Uterus (tissue), 3 donors: ENCODE measurements at regions not wholly inside any gene's neighbourhood (a gene's known extent, or its start where the extent isn't known, plus 50 kb on each side); places are given as distances from the start of the nearest gene placed in this dataset.

Experiments used
- DNase-seq, 2 donors: peaks; one replicate each; pipeline ENCODE4 v3.0.0-alpha.2; 2019 to 2020
- H3K27ac ChIP-seq, 2 donors: fragments of 200-600 bp; sonication (generic); 1 replicate in 1 of 2; 2 replicates in 1 of 2; pipeline ENCODE4 v1.5.1; 2016 to 2018
- H3K27me3 ChIP-seq, 2 donors: fragments of 200-600 bp; sonication (generic); one replicate each; pipeline ENCODE4 v1.5.1; 2018 to 2019; ENCODE audit warnings: control low read depth in 1 of 2
- H3K36me3 ChIP-seq, 2 donors: fragments of 200-600 bp; sonication (generic); one replicate each; pipeline ENCODE4 v1.5.1; 2019; ENCODE audit warnings: control low read depth in 1 of 2
- H3K4me1 ChIP-seq, 2 donors: fragments of 200-600 bp; sonication (generic); one replicate each; pipeline ENCODE4 v1.5.1; 2018 to 2019; ENCODE audit warnings: control low read depth in 1 of 2
- H3K4me3 ChIP-seq, 2 donors: fragments of 200-600 bp; sonication (generic); 1 replicate in 1 of 2; 2 replicates in 1 of 2; pipeline ENCODE4 v1.5.1; 2018 to 2019; ENCODE audit warnings: mild to moderate bottlenecking in 1 of 2
- H3K9me3 ChIP-seq, 2 donors: fragments of 200-600 bp; sonication (generic); one replicate each; pipeline ENCODE4 v1.5.1; 2019; ENCODE audit warnings: control low read depth in 1 of 2
- POLR2A ChIP-seq, 2 donors: fragments of 450-650 bp; IDR thresholded peaks; one replicate each; pipeline ENCODE4 v1.6.1; 2016; ENCODE audit warnings: antibody characterized with exemption in 2 of 2, mild to moderate bottlenecking in 1 of 2, moderate library complexity in 1 of 2
- intact Hi-C: fragments of 100-400 bp; cut with DNase I; formaldehyde crosslinking; loops from one replicate; pipeline ENCODE4 v1.15.1; 2023; ENCODE audit warnings: low total_unique reads
- TF ChIP-seq, protein P1 (sequence below), 4 experiments: fragments of 200-600 bp in 2 of 4; fragments of 450-650 bp in 2 of 4; sonication (generic) in 2 of 4; IDR thresholded peaks; one replicate each; pipeline ENCODE4 v1.5.1; 2016 to 2019; ENCODE audit warnings: antibody characterized with exemption in 4 of 4, mild to moderate bottlenecking in 2 of 4, moderate library complexity in 1 of 4
- donor health status: DM: yes; HTN: yes; CAD: no.

DNA sequence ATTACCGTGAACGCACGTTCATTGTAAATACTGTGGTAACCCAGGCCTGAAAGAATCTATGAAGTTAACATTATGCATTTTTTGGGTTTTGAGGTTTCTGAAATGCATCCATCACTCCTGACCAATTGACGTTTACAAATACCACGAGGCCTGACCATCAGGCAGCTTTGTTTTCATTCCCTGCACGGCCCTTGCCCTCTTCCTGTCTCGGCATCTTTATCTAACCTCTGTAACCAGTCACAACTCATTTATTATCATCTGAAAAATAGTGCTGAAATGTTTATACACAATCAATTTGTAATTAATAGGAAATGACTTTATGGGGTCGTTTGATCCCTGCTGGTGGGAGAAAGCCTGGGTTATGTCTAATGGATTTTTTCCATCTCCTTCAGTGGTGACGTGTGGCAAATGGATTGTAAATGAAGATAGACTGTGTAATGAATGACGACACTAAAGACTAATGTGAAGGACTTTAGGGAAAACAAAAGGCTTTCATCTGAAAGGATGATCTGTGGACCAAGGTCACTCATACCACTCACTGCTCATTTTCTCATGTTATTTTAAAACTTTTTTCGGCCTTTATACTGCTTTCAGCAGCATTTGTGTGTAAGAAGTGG lies 102.7 kb upstream of the SORBS2 start:
- intact Hi-C loops, result no loop called here
- DNase-seq, result no peak
- H3K4me1 ChIP-seq, result no peaks in the 10 kb centered on the region
- H3K36me3 ChIP-seq, result no peaks in the 10 kb centered on the region
- H3K27ac ChIP-seq, result no peak overlapping the region
- TF ChIP-seq, protein P1, sequence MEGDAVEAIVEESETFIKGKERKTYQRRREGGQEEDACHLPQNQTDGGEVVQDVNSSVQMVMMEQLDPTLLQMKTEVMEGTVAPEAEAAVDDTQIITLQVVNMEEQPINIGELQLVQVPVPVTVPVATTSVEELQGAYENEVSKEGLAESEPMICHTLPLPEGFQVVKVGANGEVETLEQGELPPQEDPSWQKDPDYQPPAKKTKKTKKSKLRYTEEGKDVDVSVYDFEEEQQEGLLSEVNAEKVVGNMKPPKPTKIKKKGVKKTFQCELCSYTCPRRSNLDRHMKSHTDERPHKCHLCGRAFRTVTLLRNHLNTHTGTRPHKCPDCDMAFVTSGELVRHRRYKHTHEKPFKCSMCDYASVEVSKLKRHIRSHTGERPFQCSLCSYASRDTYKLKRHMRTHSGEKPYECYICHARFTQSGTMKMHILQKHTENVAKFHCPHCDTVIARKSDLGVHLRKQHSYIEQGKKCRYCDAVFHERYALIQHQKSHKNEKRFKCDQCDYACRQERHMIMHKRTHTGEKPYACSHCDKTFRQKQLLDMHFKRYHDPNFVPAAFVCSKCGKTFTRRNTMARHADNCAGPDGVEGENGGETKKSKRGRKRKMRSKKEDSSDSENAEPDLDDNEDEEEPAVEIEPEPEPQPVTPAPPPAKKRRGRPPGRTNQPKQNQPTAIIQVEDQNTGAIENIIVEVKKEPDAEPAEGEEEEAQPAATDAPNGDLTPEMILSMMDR (IDR thresholded peaks at IDR 0.05), result no peak
- no peak for TF ChIP-seq POLR2A (IDR thresholded peaks at IDR 0.05)
- no peaks in the 10 kb centered on the region for H3K27me3 ChIP-seq
- H3K4me3 ChIP-seq, result no peak overlapping the region
- no peaks in the 10 kb centered on the region for H3K9me3 ChIP-seq

DNA sequence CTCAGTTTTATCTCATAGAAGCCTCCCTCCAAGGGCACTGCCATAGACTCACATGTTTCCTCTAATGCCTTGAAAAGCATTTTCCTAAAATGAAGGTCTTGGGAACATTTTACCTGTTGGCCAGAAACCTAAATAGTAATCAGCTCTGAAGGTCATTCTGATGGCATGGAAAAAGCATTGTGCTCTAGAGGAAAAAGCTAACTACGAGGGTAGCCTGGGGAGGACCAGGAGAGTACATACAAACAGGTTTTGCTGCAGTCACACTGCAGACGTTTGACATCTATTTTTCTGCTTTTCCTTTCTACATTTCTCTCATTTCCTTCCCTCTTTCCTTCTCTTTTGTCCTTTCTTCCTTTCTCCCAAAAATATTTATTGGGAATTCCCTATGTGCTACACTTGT lies 103.3 kb upstream of the SORBS2 start:
- no peaks in the 10 kb centered on the region for H3K36me3 ChIP-seq
- H3K4me1 ChIP-seq, result no peaks in the 10 kb centered on the region
- TF ChIP-seq POLR2A (IDR thresholded peaks at IDR 0.05), result no peak
- TF ChIP-seq, protein P1 (IDR thresholded peaks at IDR 0.05), result no peak
- no peaks in the 10 kb centered on the region for H3K9me3 ChIP-seq
- DNase-seq, result no peak
- no peak overlapping the region for H3K4me3 ChIP-seq
- no peaks in the 10 kb centered on the region for H3K27me3 ChIP-seq
- no peak overlapping the region for H3K27ac ChIP-seq
- intact Hi-C loops, result no loop called here

DNA sequence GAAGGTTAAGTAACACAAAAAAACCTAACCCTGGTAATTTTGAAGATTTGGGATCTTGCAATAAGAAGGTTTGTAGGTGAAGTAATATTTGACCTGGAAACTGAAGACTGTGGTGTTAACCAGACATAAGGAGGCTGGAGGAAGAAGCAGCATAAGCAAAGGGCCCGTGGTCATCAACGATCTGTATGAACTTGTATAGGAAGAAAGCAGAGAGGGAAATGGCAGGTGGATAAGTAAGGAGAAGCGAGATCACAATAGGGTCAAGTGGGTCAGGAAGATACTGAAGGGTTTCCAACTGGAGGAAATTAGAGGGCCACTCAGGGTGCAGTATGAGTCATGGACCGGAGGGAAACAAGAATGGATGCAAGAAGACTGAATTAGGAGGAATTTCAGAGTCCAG lies 103.8 kb upstream of the SORBS2 start:
- H3K4me1 ChIP-seq, result no peaks in the 10 kb centered on the region
- no peak for DNase-seq
- no peaks in the 10 kb centered on the region for H3K36me3 ChIP-seq
- H3K4me3 ChIP-seq, result no peak overlapping the region
- intact Hi-C loops, result no loop called here
- no peaks in the 10 kb centered on the region for H3K27me3 ChIP-seq
- H3K27ac ChIP-seq, result no peak overlapping the region
- no peak for TF ChIP-seq POLR2A (IDR thresholded peaks at IDR 0.05)
- TF ChIP-seq, protein P1 (IDR thresholded peaks at IDR 0.05), result no peak
- H3K9me3 ChIP-seq, result no peaks in the 10 kb centered on the region

DNA sequence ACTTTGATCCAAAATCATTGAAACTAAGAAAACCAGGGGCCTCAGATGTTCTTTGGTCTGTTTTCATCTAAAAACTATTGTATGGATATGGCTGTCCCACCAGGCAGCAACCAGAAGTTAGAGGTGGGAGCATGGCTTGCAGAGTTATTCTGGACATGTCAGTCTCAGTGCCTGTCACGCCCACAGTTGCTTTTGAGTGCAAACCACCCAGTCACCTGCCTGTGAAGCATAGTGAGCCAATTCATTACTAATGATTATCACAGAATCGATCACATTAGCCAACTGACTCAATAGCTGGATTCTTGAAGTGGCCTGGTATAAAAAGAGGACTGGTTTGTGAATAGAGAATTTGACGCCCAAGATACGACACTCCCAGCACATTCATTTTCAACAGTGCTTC lies 104.2 kb upstream of the SORBS2 start:
- intact Hi-C loops, result no loop called here
- TF ChIP-seq, protein P1 (IDR thresholded peaks at IDR 0.05), result no peak
- no peak for TF ChIP-seq POLR2A (IDR thresholded peaks at IDR 0.05)
- H3K27me3 ChIP-seq, result no peaks in the 10 kb centered on the region
- H3K4me1 ChIP-seq, result no peaks in the 10 kb centered on the region
- DNase-seq, result no peak
- H3K27ac ChIP-seq, result no peak overlapping the region
- H3K4me3 ChIP-seq, result no peak overlapping the region
- H3K36me3 ChIP-seq, result no peaks in the 10 kb centered on the region
- no peaks in the 10 kb centered on the region for H3K9me3 ChIP-seq

DNA sequence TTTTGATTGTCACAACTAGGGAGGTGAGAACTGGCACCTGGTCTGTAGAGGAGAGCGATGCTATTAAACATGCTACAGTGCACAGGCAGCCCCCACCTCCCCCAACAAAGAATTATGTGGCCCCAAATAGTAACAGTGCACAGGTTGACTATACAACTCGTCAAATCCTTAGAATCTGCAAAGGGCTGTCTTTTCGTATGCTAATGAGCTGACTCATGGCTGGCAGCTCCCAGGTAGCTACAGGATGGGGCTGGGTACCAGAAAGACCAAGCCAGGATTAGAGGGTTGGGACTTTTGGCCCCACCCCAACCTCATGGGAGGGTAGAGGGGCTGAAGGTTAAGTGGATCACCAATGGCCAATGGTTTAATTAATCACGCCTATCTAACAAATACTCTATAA lies 104.7 kb upstream of the SORBS2 start:
- Histone ChIP-seq H3K36me3 (no peaks in the 10 kb centered on the region), H3K4me1 (no peaks in the 10 kb centered on the region), H3K9me3 (no peaks in the 10 kb centered on the region), H3K27me3 (no peaks in the 10 kb centered on the region), H3K4me3 (no peak overlapping the region), H3K27ac (no peak overlapping the region)
- no peak for DNase-seq
- TF ChIP-seq, protein P1 (IDR thresholded peaks at IDR 0.05), result no peak
- no peak for TF ChIP-seq POLR2A (IDR thresholded peaks at IDR 0.05)
- intact Hi-C loops, result no loop called here
